ENCODE measurements at regions not wholly inside any gene's neighbourhood (a gene's known extent, or its start where the extent isn't known, plus 50 kb on each side); places are given as distances from the start of the nearest gene placed in this dataset.

GRCh38 chr13:50575138-50575537 is 268.4 kb downstream of the DLEU7 start:
- no peaks in the 10 kb centered on the region for H3F3A ChIP-seq (ENCODE audit: insufficient read depth, low read length)
- H3K9me2 ChIP-seq (ENCODE audit: low read depth, low read length) = no peaks in the 10 kb centered on the region
- no peak overlapping the region; the same call in 1 of the 2 replicates for H3K9ac ChIP-seq (ENCODE audit: low read length)
- H3K27me3 ChIP-seq (ENCODE audit: insufficient read depth, low read length) = no peaks in the 10 kb centered on the region
- H3K36me3 ChIP-seq (ENCODE audit: insufficient read depth, low read length) = no peaks in the 10 kb centered on the region
- peaks cover 37% of the 10 kb centered on the region for H3K4me1 ChIP-seq (ENCODE audit: insufficient read depth, low read length, severe bottlenecking)
- no peak overlapping the region for H3K4me3 ChIP-seq (ENCODE audit: low read depth, low read length, poor library complexity, severe bottlenecking)
- H4K20me1 ChIP-seq (ENCODE audit: insufficient read depth, low read length) = no peaks in the 10 kb centered on the region
- peak overlapping the region; percentile 92 for H3K27ac ChIP-seq (ENCODE audit: low read depth, low read length, poor library complexity, severe bottlenecking)
- H3K4me2 ChIP-seq (ENCODE audit: low read length) = peak overlapping the region; percentile 25; the same call in 1 of the 2 replicates
- peaks cover 8% of the 10 kb centered on the region; the same call in 1 of the 2 replicates for H3K9me3 ChIP-seq (ENCODE audit: low read length)
- H2AFZ ChIP-seq (ENCODE audit: low read length) = no peak overlapping the region
- TF ChIP-seq CTCF (IDR thresholded peaks at IDR 0.05; ENCODE audit: low read length) (no peak), EZH2 (IDR thresholded peaks at IDR 0.05; ENCODE audit: borderline replicate concordance, low read length) (no peak)
- no peaks in the 10 kb centered on the region for H3K79me2 ChIP-seq (ENCODE audit: insufficient read depth, low read length)

GRCh38 chr13:50576156-50576555 is 267.3 kb downstream of the DLEU7 start:
- H3K4me2 ChIP-seq (ENCODE audit: low read length) = peak overlapping the region; percentile 25; the same call in 1 of the 2 replicates
- H3K27ac ChIP-seq (ENCODE audit: low read depth, low read length, poor library complexity, severe bottlenecking) = peak overlapping the region; percentile 92
- peaks cover 45% of the 10 kb centered on the region for H3K4me1 ChIP-seq (ENCODE audit: insufficient read depth, low read length, severe bottlenecking)
- no peak overlapping the region for H3K4me3 ChIP-seq (ENCODE audit: low read depth, low read length, poor library complexity, severe bottlenecking)
- TF ChIP-seq CTCF (IDR thresholded peaks at IDR 0.05; ENCODE audit: low read length) = no peak
- TF ChIP-seq EZH2 (IDR thresholded peaks at IDR 0.05; ENCODE audit: borderline replicate concordance, low read length) = no peak
- H3K79me2 ChIP-seq (ENCODE audit: insufficient read depth, low read length) = no peaks in the 10 kb centered on the region
- no peaks in the 10 kb centered on the region for H4K20me1 ChIP-seq (ENCODE audit: insufficient read depth, low read length)
- 0 out of 2 replicates have a peak overlapping the region, but pooled peaks have one; percentile 52 for H2AFZ ChIP-seq (ENCODE audit: low read length)
- peaks cover under 1% of the 10 kb centered on the region; the same call in 1 of the 2 replicates for H3K9me3 ChIP-seq (ENCODE audit: low read length)
- no peaks in the 10 kb centered on the region for H3F3A ChIP-seq (ENCODE audit: insufficient read depth, low read length)
- H3K36me3 ChIP-seq (ENCODE audit: insufficient read depth, low read length) = no peaks in the 10 kb centered on the region
- no peaks in the 10 kb centered on the region for H3K9me2 ChIP-seq (ENCODE audit: low read depth, low read length)
- H3K9ac ChIP-seq (ENCODE audit: low read length) = peak overlapping the region; percentile 15; the same call in 1 of the 2 replicates
- no peaks in the 10 kb centered on the region for H3K27me3 ChIP-seq (ENCODE audit: insufficient read depth, low read length)

- H2AFZ ChIP-seq (ENCODE audit: low read length) = no peak overlapping the region
- H3K27me3 ChIP-seq (ENCODE audit: insufficient read depth, low read length) = no peaks in the 10 kb centered on the region
- no peaks in the 10 kb centered on the region for H4K20me1 ChIP-seq (ENCODE audit: insufficient read depth, low read length)
- H3K9me2 ChIP-seq (ENCODE audit: low read depth, low read length) = no peaks in the 10 kb centered on the region
- H3K4me2 ChIP-seq (ENCODE audit: low read length) = no peak overlapping the region
- TF ChIP-seq CTCF (IDR thresholded peaks at IDR 0.05; ENCODE audit: low read length) (no peak), EZH2 (IDR thresholded peaks at IDR 0.05; ENCODE audit: borderline replicate concordance, low read length) (no peak)
- H3K79me2 ChIP-seq (ENCODE audit: insufficient read depth, low read length) = no peaks in the 10 kb centered on the region
- no peaks in the 10 kb centered on the region for H3K36me3 ChIP-seq (ENCODE audit: insufficient read depth, low read length)
- H3F3A ChIP-seq (ENCODE audit: insufficient read depth, low read length) = no peaks in the 10 kb centered on the region
- H3K4me1 ChIP-seq (ENCODE audit: insufficient read depth, low read length, severe bottlenecking) = peaks cover 55% of the 10 kb centered on the region
- no peak overlapping the region for H3K27ac ChIP-seq (ENCODE audit: low read depth, low read length, poor library complexity, severe bottlenecking)
- no peak overlapping the region for H3K9ac ChIP-seq (ENCODE audit: low read length)
- H3K9me3 ChIP-seq (ENCODE audit: low read length) = no peaks in the 10 kb centered on the region
- no peak overlapping the region for H3K4me3 ChIP-seq (ENCODE audit: low read depth, low read length, poor library complexity, severe bottlenecking)
Observed at GRCh38 chr13:50577806-50578205, 265.7 kb downstream of the DLEU7 start.

All from OCI-LY1 (cell line).